Fibroblast of peridontal ligament (primary cell): ENCODE measurements at regions not wholly inside any gene's neighbourhood (a gene's known extent, or its start where the extent isn't known, plus 50 kb on each side); places are given as distances from the start of the nearest gene placed in this dataset.
"Not testable (repeated sequence)": the region's sequence is repeated elsewhere in the genome, so short reads cannot be mapped to it uniquely, and the experiment has no call there.

Experiments used
- DNase-seq: peaks from one replicate; pipeline ENCODE4 v3.0.0-alpha.2; 2010; ENCODE audit errors: extremely low read depth

DNA sequence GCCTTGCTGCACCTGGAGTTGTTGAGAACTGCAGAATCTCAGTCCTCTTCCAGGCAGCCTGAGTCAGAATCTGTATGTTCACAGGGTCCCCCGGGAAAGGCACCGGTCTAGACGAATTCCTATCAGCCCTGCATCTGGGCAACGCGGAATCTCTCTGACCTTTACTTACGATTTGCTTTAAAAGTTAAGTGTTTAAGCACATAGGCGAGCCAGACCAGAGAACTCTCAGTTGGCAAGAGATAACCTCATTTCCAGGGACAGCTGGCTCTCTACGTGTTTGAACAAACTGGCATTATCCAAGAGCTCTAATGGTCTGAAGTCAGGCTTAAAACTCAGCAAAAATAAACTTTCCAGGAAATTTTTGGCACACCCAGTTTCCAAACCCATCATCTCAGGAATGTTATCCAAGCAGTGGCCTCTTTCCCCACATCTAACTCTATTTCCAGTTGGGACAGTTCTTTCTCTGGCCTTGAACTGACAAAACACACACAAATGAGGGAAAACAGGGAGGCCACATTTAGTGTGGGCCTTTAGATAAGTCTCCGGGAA is 53.4 kb downstream of the HES1 start:
- peak; percentile 21 for DNase-seq

DNA sequence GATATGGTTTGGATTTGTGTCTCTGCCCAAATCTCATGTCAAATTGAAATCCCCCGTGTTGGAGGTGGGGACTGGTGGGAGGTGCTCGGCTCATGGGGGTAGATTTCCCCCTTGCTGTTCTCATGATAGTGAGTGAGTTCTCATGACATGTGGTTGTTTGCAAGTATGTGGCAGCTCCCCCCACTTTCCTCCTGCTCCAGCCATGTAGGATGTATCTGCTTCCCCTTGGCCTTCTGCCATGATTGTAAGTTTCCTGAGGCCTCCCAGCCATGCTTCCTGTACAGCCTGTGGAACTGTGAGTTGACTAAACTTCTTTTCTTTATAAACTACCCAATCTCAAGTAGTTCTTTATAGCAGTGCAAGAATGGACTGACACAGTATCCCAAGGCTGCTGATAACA is 55.9 kb downstream of the HES1 start:
- not testable (repeated sequence) for DNase-seq

DNA sequence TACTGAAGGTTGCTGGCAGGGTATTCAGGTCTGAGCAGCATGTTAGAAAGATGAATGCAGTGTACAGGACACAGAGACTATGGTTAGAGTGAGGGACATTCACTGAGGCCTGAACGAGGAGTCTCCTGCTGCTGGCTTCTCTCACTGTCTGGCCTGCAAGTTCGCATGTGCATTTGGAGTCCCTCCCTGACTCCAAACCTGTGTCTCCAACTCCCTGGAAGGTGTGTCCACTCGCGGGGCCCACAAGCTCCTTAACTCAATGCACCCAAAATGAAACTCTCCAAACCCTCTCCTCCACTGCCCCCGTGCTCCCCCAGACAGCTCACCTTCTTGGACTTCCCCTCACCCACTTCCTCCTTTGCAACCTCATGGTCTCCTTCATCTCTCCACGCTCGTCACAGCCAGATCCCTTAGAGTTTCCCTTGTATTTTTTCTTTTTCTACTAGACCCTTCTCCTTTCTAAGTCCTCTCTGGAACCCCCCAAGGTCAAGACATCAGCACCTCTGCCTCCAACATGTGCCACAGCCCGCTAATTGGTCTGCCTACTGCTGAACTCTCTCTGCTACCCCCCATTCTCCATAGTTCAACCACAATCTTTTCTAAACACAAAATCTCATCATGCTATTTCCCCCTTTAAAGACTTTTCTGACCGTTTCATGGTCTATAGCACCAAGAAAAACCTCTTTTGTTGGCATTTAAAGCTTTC is 58.3 kb downstream of the HES1 start:
- no peak for DNase-seq

DNA sequence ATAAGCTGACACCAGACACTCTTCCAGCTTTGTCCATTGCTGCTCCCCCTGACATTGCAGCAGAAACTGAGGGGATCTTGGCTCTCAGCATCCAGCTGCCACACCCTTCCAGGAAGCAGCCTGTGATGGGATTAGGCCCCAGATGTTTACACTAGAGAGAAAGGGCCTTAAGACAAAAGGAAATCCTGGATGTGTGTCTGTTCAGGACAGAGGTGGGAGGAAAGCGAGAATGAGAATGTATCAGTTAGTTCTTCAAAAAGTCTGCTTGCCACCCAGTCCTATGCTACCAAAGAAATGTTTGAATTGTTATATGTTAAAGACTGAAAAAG is 58.8 kb downstream of the HES1 start:
- DNase-seq: no peak

DNA sequence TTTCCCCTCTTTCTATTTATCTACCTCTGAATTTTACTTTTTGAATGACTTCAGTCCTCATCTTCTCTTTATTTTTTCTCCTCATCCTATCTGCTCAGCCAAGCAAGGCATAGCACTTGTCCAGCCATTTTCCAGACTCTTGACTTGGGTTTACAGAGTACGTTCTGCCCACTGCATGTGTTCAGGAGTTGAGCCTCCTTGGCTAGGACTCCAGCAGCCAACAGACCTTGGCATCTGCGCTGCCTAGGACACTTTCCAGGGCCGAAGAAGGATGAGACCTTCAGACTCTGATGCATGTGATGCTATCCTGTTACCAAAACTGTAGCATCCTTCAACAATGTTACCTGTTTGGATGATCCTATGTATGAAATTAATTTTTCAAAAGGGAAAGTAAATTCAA is 59.7 kb downstream of the HES1 start:
- DNase-seq: no peak

DNA sequence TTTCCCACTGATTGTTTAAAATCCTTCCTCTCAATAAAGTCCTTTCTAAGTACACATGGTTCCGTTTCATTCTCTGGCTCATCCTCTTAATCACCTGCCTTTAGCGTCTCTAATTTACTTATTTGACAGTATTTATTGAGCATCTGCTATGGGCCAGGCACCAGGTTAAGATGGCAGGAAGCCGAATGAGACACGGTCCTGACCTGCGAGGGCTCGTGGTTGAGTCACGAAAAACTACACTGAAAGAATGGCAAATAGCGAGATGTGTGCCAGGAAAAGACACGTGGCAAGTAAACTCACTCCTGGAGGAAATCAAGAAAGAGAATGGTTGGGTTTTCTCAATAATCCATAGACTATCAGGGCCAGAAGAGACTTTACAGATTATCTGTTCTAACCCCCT is 60.9 kb downstream of the HES1 start:
- no peak for DNase-seq

DNA sequence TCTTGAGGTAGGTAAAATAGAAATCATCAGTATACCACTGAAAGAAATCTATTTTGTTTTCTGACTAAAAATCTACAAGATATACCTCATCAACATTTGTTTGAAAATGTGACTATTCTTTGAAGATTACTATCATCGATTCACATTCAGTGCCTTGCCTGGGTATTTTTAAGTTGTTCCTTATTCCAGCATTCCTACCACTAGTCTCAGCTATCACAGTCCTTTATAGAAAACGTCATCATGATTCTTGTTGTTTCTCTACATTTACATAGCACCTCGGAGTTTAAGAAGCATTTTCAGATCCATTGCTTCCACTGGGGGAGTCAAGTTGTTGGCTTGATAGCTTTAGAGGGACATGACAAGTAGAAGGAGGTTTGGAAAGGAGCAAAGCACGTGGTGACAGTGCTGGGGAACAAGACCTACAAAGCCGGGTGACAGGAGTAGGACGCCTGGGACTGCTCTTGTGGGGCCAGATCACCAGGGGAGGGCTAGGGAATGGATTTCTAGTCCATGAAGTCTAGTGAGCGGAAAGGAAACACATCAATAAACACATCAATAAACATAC is 61.5 kb downstream of the HES1 start:
- no peak for DNase-seq

DNA sequence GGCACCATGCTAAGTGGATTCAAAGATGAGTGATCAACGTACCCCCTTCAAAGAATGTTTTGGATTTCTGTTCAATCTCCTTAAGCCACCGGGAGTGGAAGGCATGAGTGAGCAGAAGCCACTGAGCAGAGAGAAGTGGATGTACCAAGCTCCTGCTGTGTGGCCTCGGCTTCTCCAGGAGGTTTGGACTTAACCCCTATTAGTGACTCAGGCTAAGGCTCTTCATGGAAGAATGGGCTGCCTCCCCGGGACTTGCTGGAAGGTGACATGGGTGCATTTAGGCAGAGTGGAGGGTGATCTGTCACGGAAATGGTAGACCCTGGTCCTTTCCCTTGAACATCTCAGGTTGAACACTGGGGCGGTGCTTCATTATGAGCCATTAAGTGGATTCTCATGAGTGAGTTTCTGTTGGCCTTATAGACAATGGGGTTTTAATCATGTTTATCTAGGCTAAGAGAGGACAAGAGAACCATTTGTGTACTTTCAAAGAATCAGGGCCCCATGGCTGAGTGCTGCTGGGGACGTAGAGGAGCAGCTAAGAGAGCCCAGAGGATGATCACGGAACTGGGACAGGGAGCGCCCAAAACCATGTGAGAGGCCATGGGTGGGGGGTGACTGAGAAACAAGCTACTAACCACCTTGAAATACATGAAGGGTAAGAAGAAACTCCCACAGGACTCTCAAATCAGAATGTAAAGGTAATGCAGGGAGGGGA is 62.2 kb downstream of the HES1 start:
- no peak for DNase-seq

DNA sequence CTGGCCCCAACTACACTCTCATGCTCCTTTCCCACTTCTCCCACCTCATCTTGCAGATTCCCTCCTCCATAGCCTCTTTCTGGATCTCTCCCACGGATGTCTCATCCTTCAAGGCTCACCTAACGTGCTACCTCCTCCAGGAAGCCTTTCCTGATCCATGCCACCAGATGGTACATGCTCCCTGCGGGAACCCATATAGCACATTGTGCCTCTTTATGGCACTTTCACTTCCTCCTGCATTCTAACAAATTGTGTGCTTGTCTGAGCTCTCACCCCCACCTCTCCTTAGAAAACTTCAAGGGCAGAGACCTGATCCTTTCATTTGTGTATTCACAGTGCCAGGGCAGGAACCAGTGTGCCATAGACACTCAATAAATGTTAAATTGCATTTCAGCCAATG is 63.0 kb downstream of the HES1 start:
- no peak for DNase-seq

DNA sequence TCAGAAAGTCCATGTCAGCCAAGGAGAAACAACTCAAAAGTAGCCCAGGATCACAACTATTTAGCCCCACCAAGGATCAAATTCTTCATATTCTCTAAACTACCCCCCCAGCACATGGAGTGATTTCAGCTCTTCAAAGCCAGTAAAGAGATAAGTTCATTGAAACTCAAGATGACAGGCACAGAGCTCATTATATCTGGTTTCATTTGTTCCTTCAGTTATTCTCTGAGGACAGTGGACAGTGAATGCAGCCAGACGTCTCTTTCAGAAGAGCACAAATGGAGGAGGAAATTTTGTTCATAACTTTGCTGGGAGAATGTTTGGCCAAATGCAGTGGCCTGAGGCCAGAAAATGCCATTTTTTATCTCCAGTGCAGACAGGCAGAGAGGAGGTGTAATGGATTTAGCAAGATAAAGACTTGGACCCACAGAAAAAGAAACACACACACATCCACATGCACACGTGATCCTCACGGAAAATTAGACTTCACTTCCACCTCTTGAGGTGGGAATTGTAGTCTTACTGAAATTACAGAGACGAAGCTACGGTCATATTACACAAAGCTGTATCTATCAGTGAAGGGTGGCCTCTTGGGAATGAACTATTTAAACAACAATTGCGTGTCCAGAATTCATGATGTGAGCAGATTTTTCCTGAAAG is 64.6 kb downstream of the HES1 start:
- no peak for DNase-seq

DNA sequence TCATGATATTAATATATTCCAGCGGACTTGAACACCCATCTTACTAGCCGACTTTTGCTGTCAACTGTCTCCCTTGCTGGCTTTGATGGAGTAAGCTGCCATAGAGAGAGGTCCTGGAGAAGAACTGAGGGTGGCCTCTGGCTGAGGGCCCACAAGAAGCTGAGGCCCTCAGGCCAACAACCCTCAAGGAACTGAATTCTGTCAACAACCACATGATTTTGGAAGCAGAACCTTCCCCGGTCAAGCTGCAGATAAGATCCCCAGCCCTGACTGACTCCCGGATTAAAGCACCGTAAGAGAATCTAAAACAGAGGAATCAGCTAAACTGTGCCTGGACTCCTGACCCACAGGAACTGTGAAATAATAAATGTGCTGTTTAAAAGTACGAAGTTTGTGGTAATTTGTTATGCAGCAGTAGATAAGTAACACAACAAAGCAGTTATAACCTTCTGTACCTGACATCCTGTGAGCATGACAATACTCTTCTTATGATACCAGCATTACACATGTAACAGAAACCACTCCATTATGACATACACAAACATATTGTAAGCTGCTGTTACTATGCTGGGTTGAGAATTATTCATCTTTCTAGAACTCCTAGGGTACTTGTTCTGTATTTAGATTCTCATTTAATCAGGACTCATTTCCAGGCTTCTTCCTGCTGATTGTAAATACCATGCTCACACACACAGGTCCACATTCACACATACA is 66.2 kb downstream of the HES1 start:
- no peak for DNase-seq

DNA sequence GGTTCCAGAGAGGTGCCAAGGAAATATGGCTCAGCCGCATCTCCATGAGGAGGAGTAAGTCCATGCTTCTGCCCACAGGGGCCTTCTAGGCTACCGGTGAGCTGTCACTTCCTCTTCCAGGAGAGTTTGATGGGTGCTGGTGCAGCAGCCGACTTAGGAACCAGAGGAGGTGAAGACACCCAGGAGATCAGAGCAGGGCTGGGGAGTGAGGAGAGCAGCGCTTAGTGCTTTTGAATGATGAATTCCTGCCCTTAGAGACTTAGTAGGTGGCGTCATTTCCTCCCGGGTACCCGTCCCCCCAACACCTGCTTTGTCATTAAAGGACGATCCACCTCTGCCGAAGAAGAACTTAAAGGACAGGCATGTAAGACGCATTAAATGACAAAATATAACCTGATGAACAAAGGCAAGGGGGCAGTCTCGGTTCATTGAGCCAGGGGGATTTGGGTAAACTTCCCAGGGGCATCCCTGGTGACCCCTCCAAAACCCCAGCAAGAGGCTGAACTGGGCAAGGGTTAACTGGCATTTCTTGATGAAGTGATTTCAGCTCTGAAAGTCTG is 67.6 kb downstream of the HES1 start:
- DNase-seq: no peak

DNA sequence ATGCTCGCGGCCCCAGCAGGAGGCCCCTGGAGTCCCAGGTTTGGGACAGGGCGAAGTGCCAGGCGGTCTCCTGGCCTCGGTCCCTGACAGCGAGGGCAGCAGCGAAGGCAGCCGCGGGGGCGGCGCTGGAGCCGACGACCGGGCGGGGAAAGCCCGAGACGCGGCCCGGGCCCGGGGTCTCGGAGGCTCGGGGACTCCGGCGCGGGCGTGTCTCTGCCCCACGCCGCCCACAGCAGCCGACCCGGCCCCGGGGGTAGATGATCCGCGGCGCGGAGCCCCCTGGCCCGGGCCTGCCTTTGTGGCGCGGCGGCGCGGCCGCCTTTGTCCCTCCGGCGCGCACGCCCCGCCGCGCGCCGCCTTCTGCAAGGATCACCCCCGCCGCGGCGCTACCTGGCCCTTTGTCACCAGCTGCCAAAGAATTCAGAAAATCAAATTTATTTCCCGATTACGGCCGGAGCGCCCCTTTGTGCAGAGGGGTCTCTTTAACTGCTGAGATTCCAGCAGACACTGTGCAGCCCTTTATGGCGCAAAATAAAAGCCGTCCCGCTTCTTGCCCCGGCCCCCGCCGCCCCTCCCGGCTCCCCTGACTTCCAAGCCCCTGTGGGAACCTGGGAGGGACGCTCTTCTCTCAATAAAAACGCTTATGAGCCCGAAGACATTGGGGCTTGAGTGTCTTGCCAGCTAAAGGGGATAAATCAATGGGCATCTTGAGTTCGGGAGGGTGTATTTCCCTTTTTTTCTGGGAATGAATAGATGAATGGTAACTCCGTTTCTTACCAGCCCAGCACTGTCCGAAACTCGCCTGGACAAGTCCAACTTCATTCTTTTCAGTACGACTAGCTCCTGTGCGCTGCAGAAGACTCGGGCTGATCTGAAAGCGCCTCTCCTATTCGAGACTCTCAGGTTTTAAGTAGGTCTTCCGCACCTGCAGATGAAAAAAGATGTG is 68.4 kb downstream of the HES1 start:
- DNase-seq: no peak

DNA sequence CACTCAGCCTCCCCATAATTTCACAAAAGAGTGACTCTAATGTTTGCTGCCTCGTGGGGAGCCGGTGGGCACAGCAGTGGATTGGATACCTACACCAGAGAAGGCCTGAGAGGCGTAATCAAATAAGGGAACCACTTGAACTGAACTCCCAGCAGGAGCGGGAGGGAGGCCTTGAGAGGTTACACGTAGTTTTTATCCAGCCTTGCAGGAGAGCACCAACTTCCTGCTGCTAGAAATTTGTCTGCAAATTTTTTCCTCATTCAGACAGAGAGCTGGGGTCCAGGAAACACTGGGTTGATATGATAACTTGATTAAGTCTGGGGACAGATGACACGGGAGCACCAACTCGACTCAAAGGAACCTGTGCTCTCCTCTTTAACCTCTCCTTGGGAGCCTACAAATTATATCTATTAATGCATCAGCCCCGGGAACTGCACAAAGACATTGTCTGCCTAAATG is 69.8 kb downstream of the HES1 start:
- no peak for DNase-seq

DNA sequence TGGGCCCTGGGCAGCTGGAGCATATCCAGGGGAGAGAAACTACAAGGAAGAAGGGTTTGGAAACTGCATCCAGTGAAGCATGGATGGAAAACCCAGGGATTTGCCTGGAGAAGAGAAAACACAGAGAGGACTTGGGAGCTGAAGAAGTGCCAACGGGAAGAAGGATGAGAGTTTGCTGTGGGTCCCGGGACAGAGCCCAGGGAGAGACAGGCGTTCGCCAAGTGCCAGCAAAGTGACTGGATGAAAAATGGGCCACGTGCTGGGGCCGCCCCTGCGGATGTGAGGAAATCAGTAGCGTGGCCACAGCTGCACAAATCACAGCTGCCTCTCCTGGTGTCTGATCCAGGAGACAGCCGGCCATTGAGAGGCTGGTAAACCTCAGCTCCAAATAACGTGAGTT is 70.4 kb downstream of the HES1 start:
- DNase-seq: no peak

DNA sequence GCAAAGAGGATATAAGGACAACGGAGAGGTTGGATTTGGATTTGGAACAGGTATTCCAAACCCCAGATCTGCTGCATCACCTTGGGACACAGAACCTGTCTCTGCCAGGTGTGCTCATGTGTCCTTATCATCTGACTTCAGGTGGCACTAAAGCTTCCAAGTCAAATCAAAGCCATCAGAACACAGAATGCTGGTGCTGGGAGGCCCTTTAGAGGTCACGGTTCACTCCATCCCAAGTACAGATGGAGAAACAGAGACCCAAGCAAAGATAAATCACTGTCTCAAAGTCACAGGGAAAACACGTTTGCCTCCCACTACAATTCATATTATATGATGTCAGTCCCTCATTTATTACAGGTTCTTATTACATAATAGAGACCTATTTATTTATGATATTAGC is 72.8 kb downstream of the HES1 start:
- no peak for DNase-seq

DNA sequence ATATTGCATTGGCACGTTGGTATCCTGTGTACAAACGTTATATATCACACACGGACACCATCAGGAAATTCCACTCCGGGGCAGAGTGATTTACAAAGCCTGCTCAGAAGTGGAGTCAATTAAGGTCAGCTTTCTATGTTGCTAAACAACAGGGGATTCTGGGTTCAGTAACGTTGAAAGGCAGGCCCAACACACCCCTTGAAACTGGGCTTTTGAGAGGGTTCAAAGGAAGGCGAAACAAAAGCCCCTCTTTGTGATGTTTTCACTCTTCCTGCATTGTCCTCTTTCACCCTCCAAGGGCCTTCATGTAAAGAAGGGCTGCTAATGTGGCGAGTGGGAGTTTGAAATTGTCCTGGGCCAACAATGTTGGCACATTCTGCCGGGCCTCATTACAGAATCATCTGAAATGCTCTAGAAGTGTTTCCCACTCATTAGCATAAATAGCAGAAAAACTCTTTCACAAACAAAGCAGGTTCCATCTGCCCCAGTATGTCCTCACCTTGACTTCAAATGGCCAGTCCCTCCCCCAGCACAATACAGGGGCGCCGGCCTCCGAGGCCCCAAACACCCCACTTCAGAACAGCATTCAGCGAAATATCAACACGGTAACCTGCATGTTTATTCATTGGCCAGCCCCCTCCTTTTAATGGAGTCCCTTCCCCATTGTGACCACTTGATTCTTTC is 76.4 kb downstream of the HES1 start:
- no peak for DNase-seq

DNA sequence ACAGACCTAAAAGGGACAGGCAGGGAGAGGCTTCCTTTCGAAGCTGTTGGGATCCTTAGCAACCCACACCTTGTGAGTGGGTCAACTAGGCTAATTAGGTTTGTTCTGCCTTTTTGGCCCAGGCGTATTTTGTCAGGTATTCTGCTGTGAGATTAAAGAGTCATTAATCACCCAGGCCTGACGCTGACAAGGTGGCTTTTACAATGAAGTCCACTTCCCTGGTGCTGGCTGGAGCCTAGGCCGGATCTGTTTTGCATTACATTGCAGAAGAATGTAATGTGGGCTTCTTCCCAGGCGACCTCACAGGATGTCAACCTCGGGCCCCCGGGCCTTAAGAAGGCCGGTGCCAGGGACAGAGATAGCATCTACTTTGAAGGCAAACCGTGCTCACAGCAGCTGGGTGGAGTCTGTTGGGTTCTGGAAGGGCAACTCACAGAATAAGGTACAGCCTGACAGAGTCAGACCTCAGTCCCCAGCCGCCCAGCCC is 76.9 kb downstream of the HES1 start:
- no peak for DNase-seq

DNA sequence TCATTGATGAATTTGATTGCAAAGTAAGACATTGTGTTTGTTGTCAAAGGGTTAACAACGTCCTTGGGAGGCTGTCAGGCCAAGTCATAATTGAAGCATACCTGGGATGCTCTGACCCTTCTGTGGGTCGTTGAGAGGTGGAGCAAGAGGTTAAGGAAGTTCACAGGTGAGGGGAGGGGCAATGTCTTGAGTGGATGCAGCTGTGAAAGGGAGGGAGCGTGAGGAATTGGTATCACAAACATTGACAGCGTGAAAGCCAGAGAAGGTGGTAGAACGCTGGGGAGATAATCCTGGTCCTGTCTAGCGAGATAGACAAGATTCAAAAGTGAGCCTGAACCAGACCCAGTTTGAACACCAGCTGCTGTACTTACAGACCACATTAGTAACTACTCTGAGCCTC is 79.4 kb downstream of the HES1 start:
- no peak for DNase-seq
